ENCODE measurements at regions not wholly inside any gene's neighbourhood (a gene's known extent, or its start where the extent isn't known, plus 50 kb on each side); places are given as distances from the start of the nearest gene placed in this dataset.

DNA sequence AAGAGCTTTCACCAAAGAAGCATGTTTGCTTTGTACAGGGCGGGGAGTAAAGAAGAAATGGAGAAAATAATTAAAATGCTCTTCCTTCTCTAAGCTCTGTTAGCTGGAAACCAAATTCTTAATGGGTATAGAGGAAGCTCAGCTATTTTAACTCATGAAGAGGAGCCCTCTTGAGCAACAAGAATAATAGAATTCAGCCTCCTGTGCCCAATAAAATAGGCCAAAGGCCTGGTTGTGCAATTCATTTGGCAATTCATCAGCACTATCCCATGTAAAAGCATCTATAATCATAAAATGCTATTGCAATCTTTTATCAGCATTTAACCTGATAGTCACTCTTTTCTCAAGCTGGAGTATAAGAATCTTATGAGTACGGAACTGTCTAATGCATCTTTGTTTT is 133.6 kb upstream of the CDH6 start:
- Mint-ChIP-seq H3K4me1 (ENCODE audit: low read depth, unreplicated experiment) (no peaks in the 10 kb centered on the region), H3K9me3 (ENCODE audit: low read depth, unreplicated experiment) (peaks cover 14% of the 10 kb centered on the region), H3K36me3 (ENCODE audit: insufficient read depth, unreplicated experiment) (no peaks in the 10 kb centered on the region), H3K4me3 (ENCODE audit: low read depth, unreplicated experiment) (no peak overlapping the region), H3K27me3 (ENCODE audit: unreplicated experiment) (no peaks in the 10 kb centered on the region), H3K27ac (ENCODE audit: unreplicated experiment) (no peak overlapping the region)
- BruUV-seq (replicated peaks) = no TSS peak
- intact Hi-C loops (cut with micrococcal nuclease; ENCODE audit: unreplicated experiment) = no loop called here
- TF ChIP-seq, protein P1, sequence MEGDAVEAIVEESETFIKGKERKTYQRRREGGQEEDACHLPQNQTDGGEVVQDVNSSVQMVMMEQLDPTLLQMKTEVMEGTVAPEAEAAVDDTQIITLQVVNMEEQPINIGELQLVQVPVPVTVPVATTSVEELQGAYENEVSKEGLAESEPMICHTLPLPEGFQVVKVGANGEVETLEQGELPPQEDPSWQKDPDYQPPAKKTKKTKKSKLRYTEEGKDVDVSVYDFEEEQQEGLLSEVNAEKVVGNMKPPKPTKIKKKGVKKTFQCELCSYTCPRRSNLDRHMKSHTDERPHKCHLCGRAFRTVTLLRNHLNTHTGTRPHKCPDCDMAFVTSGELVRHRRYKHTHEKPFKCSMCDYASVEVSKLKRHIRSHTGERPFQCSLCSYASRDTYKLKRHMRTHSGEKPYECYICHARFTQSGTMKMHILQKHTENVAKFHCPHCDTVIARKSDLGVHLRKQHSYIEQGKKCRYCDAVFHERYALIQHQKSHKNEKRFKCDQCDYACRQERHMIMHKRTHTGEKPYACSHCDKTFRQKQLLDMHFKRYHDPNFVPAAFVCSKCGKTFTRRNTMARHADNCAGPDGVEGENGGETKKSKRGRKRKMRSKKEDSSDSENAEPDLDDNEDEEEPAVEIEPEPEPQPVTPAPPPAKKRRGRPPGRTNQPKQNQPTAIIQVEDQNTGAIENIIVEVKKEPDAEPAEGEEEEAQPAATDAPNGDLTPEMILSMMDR (IDR thresholded peaks at IDR 0.05; ENCODE audit: unreplicated experiment) = no peak
- no peak for DNase-seq
- CTCF ChIA-PET = no interaction called here

DNA sequence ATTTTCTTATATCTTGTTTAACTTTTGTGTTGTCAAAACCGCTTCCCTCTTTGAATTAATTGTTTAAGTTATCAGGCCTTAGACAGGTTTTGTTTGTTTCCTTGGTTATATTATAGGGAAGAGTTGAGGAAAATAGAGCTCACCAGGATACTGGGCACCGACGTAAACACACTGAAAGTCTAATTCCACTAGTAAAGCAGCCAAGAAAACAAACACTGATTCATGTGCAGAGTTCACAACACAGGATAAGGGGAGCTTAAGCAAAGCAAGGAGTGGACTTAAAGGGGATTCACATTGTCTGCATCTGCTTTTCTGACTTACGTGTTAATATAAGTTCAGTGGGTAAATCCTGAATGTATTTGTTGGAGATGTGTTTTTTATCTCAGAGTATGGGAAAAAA is 139.0 kb upstream of the CDH6 start:
- intact Hi-C loops (cut with micrococcal nuclease; ENCODE audit: unreplicated experiment) = no loop called here

DNA sequence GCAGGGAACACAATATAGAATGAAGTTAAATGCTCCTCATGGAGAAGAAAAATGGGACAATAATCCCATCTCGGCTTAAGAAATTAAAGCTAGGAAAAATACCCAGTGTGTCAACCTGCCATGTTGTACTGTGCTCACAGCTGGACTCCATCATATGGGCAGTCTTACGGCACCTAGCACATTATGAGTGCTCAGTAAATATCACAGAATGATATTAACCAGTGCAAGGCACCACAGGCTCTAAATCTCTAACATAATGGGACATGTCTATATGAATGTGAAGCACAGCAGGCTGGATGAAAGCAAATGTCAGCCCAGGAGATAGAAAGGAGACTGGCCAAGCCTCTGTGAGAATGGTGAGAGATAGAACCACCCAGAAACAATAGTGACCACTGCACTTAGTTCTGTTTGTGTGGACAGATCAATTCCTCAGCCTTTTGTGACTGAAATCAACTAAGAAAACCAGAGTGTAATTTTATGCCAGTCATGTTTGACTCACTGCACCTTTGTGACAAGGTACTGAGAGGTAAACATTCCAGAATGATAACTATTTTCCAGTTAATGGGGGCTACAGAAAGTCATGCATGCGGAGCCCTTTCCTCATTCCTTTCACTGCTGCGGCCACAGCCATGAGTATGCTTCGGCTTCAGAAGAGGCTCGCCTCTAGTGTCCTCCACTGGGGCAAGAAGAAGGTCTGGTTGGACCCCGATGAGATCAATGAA is 140.4 kb upstream of the CDH6 start:
- DNase-seq = peak; percentile 4
- H3K4me1 Mint-ChIP-seq (ENCODE audit: low read depth, unreplicated experiment) = peaks cover 17% of the 10 kb centered on the region
- TF ChIP-seq, protein P1 (IDR thresholded peaks at IDR 0.05; ENCODE audit: unreplicated experiment) = no peak
- intact Hi-C loops (cut with micrococcal nuclease; ENCODE audit: unreplicated experiment) = no loop called here
- peaks cover 10% of the 10 kb centered on the region for H3K9me3 Mint-ChIP-seq (ENCODE audit: low read depth, unreplicated experiment)
- no peak overlapping the region for H3K27ac Mint-ChIP-seq (ENCODE audit: unreplicated experiment)
- CTCF ChIA-PET = no interaction called here
- no peak overlapping the region for H3K4me3 Mint-ChIP-seq (ENCODE audit: low read depth, unreplicated experiment)
- peaks cover 6% of the 10 kb centered on the region for H3K36me3 Mint-ChIP-seq (ENCODE audit: insufficient read depth, unreplicated experiment)
- no peaks in the 10 kb centered on the region for H3K27me3 Mint-ChIP-seq (ENCODE audit: unreplicated experiment)
- no TSS peak for BruUV-seq (replicated peaks)

More for the DNA sequence above, 139.0 kb upstream of the CDH6 start:
- TF ChIP-seq, protein P1 (IDR thresholded peaks at IDR 0.05; ENCODE audit: unreplicated experiment) = no peak
- H3K9me3 Mint-ChIP-seq (ENCODE audit: low read depth, unreplicated experiment) = peaks cover 12% of the 10 kb centered on the region
- no peaks in the 10 kb centered on the region for H3K27me3 Mint-ChIP-seq (ENCODE audit: unreplicated experiment)
- DNase-seq = no peak
- H3K4me1 Mint-ChIP-seq (ENCODE audit: low read depth, unreplicated experiment) = peaks cover 11% of the 10 kb centered on the region
- BruUV-seq (replicated peaks) = no TSS peak
- peaks cover 3% of the 10 kb centered on the region for H3K36me3 Mint-ChIP-seq (ENCODE audit: insufficient read depth, unreplicated experiment)
- H3K27ac Mint-ChIP-seq (ENCODE audit: unreplicated experiment) = no peak overlapping the region
- CTCF ChIA-PET = no interaction called here
- no peak overlapping the region for H3K4me3 Mint-ChIP-seq (ENCODE audit: low read depth, unreplicated experiment)

DNA sequence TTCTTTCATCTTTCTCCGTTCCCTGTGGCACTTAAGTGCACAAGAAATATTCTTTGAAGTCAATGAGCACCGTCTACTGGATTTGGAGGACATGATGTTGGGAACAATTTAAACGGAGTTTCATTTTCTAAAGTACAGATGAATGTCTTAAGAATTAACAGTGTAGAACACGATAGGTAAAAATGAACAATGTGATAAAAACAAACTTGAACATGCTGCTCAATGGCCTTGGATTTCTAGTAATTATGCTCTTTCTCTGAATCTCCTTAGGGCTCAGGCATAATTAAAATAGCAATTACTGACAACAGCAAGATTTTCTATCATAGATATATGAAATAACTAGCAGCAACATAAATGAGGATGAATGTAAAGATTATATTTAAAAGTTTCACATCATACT is 142.2 kb upstream of the CDH6 start:
- Mint-ChIP-seq H3K27ac (ENCODE audit: unreplicated experiment) (no peak overlapping the region), H3K4me3 (ENCODE audit: low read depth, unreplicated experiment) (no peak overlapping the region), H3K9me3 (ENCODE audit: low read depth, unreplicated experiment) (peaks cover 10% of the 10 kb centered on the region), H3K27me3 (ENCODE audit: unreplicated experiment) (no peaks in the 10 kb centered on the region), H3K36me3 (ENCODE audit: insufficient read depth, unreplicated experiment) (peaks cover 6% of the 10 kb centered on the region), H3K4me1 (ENCODE audit: low read depth, unreplicated experiment) (peaks cover 17% of the 10 kb centered on the region)
- CTCF ChIA-PET = no interaction called here
- intact Hi-C loops (cut with micrococcal nuclease; ENCODE audit: unreplicated experiment) = no loop called here
- no peak for DNase-seq
- BruUV-seq (replicated peaks) = no TSS peak
- TF ChIP-seq, protein P1 (IDR thresholded peaks at IDR 0.05; ENCODE audit: unreplicated experiment) = no peak
